Liver (tissue), 3 donors: ENCODE measurements at regions not wholly inside any gene's neighbourhood (a gene's known extent, or its start where the extent isn't known, plus 50 kb on each side); places are given as distances from the start of the nearest gene placed in this dataset.

Source experiments
- EGR1 ChIP-seq, 2 donors: IDR thresholded peaks; 2 replicates each; pipeline ENCODE4 v1.6.1; 2016 to 2018; ENCODE audit warnings: antibody characterized with exemption in 2 of 2, low read depth in 2 of 2
- GABPA ChIP-seq, 2 donors: IDR thresholded peaks in 1 of 2; conservative IDR thresholded peaks in 1 of 2; 2 replicates each; pipeline ENCODE4 v1.6.1; 2016; ENCODE audit warnings: antibody characterized with exemption in 2 of 2, mild to moderate bottlenecking in 1 of 2, moderate library complexity in 1 of 2
- JUND ChIP-seq, 2 donors: IDR thresholded peaks; 2 replicates each; pipeline ENCODE4 v1.6.1; 2016; ENCODE audit warnings: antibody characterized with exemption in 2 of 2
- TAF1 ChIP-seq: conservative IDR thresholded peaks from 2 replicates; pipeline ENCODE4 v1.6.1; 2016; ENCODE audit warnings: antibody characterized with exemption, mild to moderate bottlenecking
- TF ChIP-seq, protein P1 (sequence below): fragments of 150-350 bp; IDR thresholded peaks from 2 replicates; pipeline ENCODE4 v1.5.1; 2017; ENCODE audit warnings: improper control_type of control experiment, low read depth, low read length; ENCODE audit not compliant: missing input control
- TF ChIP-seq, protein P2 (sequence below): IDR thresholded peaks from 2 replicates; pipeline ENCODE4 v1.6.1; 2016; ENCODE audit warnings: antibody characterized with exemption
- donor health status: healthy.
- donor health status: healthy.

DNA sequence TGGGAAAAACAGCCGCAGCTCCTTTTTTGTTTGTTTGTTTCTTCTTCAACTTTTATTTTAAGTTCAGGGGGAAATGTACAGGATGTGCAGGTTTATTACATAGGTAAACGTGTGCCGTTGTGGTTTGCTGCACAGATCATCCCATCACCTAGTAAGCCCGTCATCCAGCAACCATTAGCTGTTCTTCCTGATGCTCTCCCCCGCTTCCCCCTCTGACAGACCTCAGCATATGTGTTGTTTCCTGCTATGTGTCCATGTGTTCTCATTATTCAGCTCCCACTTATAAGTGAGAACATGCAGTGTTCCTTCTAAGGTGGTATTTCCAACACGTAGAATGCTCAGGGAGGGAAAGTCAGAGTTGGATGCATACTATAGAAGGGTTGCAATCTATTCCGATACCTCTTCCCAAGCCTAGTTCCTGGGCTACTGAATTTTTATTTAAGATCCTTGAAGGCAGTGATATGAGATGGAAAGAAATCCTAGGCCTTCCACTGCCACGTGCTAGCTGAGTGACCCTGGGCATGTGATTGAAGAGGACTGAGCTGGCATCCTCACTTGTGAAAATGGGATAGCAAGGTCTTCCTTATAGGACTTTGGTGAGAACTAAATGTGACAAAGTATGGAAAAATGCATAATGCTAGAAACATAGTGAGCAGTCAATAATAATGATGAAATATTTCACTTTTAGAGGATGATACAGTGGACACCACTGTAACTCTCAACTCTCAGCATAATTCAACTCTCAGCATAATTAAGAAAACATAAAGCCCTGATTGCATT lies 278.5 kb downstream of the REEP3 start:
- TF ChIP-seq, protein P1, sequence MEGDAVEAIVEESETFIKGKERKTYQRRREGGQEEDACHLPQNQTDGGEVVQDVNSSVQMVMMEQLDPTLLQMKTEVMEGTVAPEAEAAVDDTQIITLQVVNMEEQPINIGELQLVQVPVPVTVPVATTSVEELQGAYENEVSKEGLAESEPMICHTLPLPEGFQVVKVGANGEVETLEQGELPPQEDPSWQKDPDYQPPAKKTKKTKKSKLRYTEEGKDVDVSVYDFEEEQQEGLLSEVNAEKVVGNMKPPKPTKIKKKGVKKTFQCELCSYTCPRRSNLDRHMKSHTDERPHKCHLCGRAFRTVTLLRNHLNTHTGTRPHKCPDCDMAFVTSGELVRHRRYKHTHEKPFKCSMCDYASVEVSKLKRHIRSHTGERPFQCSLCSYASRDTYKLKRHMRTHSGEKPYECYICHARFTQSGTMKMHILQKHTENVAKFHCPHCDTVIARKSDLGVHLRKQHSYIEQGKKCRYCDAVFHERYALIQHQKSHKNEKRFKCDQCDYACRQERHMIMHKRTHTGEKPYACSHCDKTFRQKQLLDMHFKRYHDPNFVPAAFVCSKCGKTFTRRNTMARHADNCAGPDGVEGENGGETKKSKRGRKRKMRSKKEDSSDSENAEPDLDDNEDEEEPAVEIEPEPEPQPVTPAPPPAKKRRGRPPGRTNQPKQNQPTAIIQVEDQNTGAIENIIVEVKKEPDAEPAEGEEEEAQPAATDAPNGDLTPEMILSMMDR: no peak
- TF ChIP-seq TAF1: no peak
- TF ChIP-seq GABPA (IDR thresholded peaks at IDR 0.05 in 1 of 2, conservative IDR thresholded peaks at IDR 0.05 in 1 of 2): no peak
- TF ChIP-seq, protein P2, sequence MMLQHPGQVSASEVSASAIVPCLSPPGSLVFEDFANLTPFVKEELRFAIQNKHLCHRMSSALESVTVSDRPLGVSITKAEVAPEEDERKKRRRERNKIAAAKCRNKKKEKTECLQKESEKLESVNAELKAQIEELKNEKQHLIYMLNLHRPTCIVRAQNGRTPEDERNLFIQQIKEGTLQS: no peak
- no peak for TF ChIP-seq EGR1 (IDR thresholded peaks at IDR 0.05; ENCODE audit: low read depth in 2 of 2)
- no peak for TF ChIP-seq JUND (IDR thresholded peaks at IDR 0.05)
